Urothelium cell line (cell line): ENCODE measurements at regions not wholly inside any gene's neighbourhood (a gene's known extent, or its start where the extent isn't known, plus 50 kb on each side); places are given as distances from the start of the nearest gene placed in this dataset.

ENCODE experiments used
- DNase-seq: peaks from one replicate; pipeline ENCODE4 v3.0.0; 2011; ENCODE audit warnings: low spot score, mixed read lengths
- FAIRE-seq: peaks from 2 replicates; lab custom pipeline; 2011; peaks lifted over from hg19 to GRCh38; lab: Jason Lieb, UNC

- FAIRE-seq (no peak), DNase-seq (no peak)
Measured at GRCh38 chr10:107481224-107481623, 316.7 kb upstream of the SORCS1 start.

- no peak for FAIRE-seq
- DNase-seq, result no peak
Measured at GRCh38 chr10:107480781-107481180, 316.3 kb upstream of the SORCS1 start.

- FAIRE-seq (no peak), DNase-seq (no peak)
Measured at GRCh38 chr10:107477266-107477665, 312.8 kb upstream of the SORCS1 start.

GRCh38 chr10:107476408-107476807 lies 311.9 kb upstream of the SORCS1 start:
- DNase-seq (no peak), FAIRE-seq (no peak)

GRCh38 chr10:107474650-107475049 lies 310.1 kb upstream of the SORCS1 start:
- no peak for FAIRE-seq
- no peak for DNase-seq

DNA sequence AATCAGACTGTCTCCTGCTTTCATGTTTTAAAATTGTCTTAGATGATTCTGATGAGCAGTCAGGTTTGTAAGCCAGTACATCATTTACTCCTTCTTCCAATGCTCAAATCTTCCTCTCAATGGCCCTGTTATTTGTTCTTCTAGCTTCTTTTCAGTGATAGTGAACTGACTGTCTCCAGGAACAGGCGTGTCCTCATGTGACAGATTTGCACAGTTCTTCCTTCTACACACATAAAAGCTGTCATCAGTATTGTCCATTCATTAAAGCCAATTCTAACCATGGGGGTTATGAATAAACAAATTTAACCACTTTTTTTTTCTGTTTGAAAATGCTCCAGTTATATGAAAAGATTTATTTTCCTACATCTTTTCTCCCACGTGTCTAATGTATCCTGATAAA lies 308.7 kb upstream of the SORCS1 start:
- DNase-seq, result no peak
- FAIRE-seq, result no peak

GRCh38 chr10:107471911-107472310 lies 307.4 kb upstream of the SORCS1 start:
- DNase-seq (no peak), FAIRE-seq (no peak)

GRCh38 chr10:107453561-107453960 lies 289.1 kb upstream of the SORCS1 start:
- no peak for FAIRE-seq
- DNase-seq, result no peak

DNA sequence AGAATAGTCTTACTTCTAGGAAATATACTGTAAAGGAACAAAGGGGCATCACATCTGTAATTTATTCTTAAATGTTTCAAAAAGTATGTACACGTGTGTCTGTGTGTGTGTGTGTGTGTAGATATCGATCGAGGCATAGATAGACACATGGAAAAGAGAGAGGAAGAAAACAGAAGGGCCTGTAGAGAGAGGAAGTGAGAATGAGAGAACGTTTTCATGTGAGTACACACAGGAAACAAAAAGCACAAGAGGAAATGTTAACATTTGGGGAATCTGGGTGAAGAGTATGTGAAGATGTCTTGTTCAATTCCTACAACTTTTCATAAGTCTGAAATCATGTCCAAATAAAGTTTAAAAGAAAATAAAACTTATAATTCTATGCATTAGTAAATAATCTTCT lies 286.5 kb upstream of the SORCS1 start:
- DNase-seq (no peak), FAIRE-seq (no peak)

- DNase-seq (no peak), FAIRE-seq (no peak)
Measured at GRCh38 chr10:107450056-107450455, 285.6 kb upstream of the SORCS1 start.

- FAIRE-seq, result no peak
Measured at GRCh38 chr10:107444443-107444842, 279.9 kb upstream of the SORCS1 start.

DNA sequence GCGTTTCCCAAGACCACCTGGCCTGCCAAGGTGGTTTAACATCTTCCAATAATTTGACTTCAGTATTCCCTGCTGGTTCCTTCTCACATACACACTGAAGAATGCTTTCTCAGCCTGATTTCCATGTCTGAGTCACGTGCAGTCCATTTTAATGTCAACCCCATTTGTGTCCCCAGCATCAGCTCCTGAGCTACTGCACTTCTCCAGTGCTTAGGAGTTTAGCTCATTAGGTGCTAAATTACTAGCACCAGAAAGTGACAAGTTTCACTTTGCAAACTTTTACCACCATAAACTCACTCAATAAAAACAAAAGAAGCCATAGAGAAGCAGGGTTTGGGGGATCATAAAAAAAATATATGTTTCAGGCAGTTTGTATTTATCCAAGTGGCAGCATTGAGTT lies 279.3 kb upstream of the SORCS1 start:
- FAIRE-seq (no peak), DNase-seq (no peak)

More at GRCh38 chr10:107444443-107444842, 279.9 kb upstream of the SORCS1 start:
- no peak for DNase-seq

GRCh38 chr10:107443326-107443725 lies 278.8 kb upstream of the SORCS1 start:
- FAIRE-seq, result no peak

DNA sequence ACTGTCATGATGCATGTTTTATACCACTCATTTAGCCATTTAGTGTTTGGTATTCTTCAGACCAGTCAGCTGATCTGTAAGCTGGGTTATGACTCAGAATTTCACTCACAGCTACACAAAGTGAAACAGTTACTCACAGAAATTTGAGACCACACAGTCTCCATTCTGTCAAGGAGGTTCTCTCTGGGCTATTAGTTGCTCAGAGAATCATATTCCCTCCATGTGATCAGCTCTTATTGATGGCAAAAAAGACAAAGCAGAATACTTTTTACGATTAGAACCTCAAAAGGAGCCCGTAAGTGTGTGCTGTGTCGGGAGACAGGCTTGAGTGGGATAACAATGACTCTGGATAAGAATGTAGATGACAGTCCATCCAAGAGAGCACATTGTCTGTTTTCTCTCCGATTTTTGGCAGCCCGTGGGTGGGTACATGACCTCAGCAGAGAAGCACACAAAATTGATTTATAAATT lies 277.6 kb upstream of the SORCS1 start:
- FAIRE-seq, result no peak
- DNase-seq, result peak; percentile 33

More at GRCh38 chr10:107443326-107443725, 278.8 kb upstream of the SORCS1 start:
- DNase-seq, result no peak

- FAIRE-seq, result no peak
- no peak for DNase-seq
Measured at GRCh38 chr10:107440741-107441140, 276.2 kb upstream of the SORCS1 start.

- DNase-seq (no peak), FAIRE-seq (no peak)
Measured at GRCh38 chr10:107437921-107438320, 273.4 kb upstream of the SORCS1 start.

- FAIRE-seq, result no peak
- DNase-seq, result no peak
Measured at GRCh38 chr10:107436568-107436967, 272.1 kb upstream of the SORCS1 start.

DNA sequence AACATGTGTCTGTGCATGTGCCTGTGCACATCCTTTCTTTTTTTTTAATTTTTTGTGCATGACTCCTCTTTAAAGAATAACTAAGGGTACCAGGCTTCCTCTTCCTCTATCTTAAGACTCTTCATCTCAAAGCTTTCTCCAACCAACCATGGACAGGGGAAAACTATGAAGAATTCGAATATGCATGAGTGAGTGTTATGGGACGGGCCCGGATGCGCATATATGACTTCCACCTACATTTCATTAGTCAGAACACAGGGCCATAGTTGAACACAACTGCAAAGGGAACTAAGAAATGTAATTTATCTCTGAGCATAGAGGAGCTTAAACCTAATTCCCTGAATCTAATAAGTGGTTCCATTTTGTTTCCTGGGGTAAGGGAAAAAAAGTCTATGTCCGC lies 270.3 kb upstream of the SORCS1 start:
- no peak for FAIRE-seq

DNA sequence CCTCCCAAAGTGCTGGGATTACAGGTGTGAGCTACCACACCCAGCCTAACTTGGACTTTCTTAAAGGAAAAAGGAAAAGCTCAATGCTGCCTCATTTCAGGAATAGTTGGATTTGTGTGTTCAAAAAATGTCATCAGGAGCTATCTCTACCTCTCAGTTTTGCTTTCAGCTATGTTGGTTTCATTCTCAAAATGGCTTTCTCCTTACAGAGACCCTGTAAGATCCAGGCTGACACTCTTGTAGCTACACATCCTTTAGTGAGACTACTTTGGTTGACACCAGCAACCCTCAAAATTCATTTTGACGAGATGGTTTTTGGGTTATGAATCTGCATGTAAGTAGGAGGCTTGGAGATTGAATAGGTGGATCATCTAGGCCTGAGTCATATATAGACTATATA lies 269.7 kb upstream of the SORCS1 start:
- FAIRE-seq (no peak), DNase-seq (no peak)

More for the DNA sequence above, 270.3 kb upstream of the SORCS1 start:
- DNase-seq, result no peak

DNA sequence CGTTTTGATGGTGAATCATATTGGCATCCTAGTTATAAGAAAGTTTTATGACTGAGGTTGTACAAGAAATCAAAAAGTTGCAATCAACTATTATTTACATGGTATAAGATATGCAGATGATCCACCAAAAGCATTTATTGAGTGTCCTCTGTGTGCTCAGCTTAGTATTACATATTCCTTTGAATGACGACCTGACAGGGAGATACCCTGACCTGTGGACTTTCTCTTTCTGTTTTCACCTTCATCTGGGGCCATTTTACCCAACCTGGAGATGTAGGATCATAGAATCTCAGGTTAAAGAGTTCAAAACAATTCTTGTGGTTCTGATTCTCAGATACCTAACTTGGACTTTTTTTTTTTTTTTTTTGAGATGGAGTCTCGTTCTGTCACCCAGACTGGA lies 269.1 kb upstream of the SORCS1 start:
- FAIRE-seq, result no peak

GRCh38 chr10:107430446-107430845 lies 265.9 kb upstream of the SORCS1 start:
- no peak for FAIRE-seq
- DNase-seq, result no peak

More for the DNA sequence above, 269.1 kb upstream of the SORCS1 start:
- DNase-seq, result no peak

DNA sequence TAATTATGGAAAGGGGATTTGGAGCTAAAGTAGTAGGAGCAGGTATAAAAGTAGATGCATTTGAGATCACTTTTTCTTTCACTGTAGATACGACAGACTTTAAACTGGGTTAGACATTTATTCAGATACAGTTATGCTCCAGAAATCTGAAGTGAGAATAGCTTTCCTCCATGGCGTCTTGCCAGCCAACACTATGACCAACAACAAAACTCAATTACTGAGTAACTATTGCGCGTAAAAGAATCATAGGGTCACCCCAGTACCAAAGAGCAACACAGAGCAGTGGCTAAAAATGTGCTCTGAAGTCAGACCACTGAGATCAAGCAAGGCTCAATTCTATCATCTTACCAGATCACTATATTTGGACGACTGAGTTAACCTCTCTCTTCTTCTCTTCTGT lies 262.5 kb upstream of the SORCS1 start:
- no peak for DNase-seq
- no peak for FAIRE-seq

- DNase-seq, result no peak
- no peak for FAIRE-seq
Measured at GRCh38 chr10:107425931-107426553, 261.5 kb upstream of the SORCS1 start.
